Skin epidermis (tissue), 12 donors: ENCODE measurements at regions not wholly inside any gene's neighbourhood (a gene's known extent, or its start where the extent isn't known, plus 50 kb on each side); places are given as distances from the start of the nearest gene placed in this dataset.
"Not testable (repeated sequence)": the region's sequence is repeated elsewhere in the genome, so short reads cannot be mapped to it uniquely, and the experiment has no call there.

Experiments used
- H3K27ac ChIP-seq, 21 experiments: fragments of 200-600 bp; sonication (generic) in 11 of 21; one replicate each; pipeline ENCODE4 v1.5.0; 2020; ENCODE audit warnings: mild to moderate bottlenecking in 3 of 21, inconsistent platforms in 2 of 21, moderate library complexity in 2 of 21
- H3K4me3 ChIP-seq, 7 experiments: fragments of 200-600 bp; sonication (generic) in 2 of 7; one replicate each; pipeline ENCODE4 v1.5.0; 2020; ENCODE audit warnings: inconsistent platforms in 2 of 7, mild to moderate bottlenecking in 2 of 7, moderate library complexity in 1 of 7

- no peak overlapping the region for H3K4me3 ChIP-seq
- no peak overlapping the region for H3K27ac ChIP-seq
These were observed 1165.1 kb upstream of the ADGRL4 start for GRCh38 chr1:80171631-80172030.

GRCh38 chr1:80170811-80171485 is 1164.4 kb upstream of the ADGRL4 start:
- H3K27ac ChIP-seq: no peak overlapping the region

GRCh38 chr1:80164150-80164549 is 1157.6 kb upstream of the ADGRL4 start:
- no peak overlapping the region for H3K4me3 ChIP-seq
- no peak overlapping the region for H3K27ac ChIP-seq

More at GRCh38 chr1:80170811-80171485, 1164.4 kb upstream of the ADGRL4 start:
- H3K4me3 ChIP-seq: no peak overlapping the region

- no peak overlapping the region for H3K4me3 ChIP-seq
These were observed 1157.2 kb upstream of the ADGRL4 start for GRCh38 chr1:80163686-80164085.

GRCh38 chr1:80158771-80159170 is 1152.2 kb upstream of the ADGRL4 start:
- H3K27ac ChIP-seq: no peak overlapping the region
- H3K4me3 ChIP-seq: no peak overlapping the region

More at GRCh38 chr1:80163686-80164085, 1157.2 kb upstream of the ADGRL4 start:
- no peak overlapping the region for H3K27ac ChIP-seq

- Histone ChIP-seq H3K27ac (no peak overlapping the region), H3K4me3 (no peak overlapping the region)
These were observed 1151.7 kb upstream of the ADGRL4 start for GRCh38 chr1:80158266-80158665.

GRCh38 chr1:80155371-80155770 is 1148.8 kb upstream of the ADGRL4 start:
- Histone ChIP-seq H3K4me3 (no peak overlapping the region), H3K27ac (no peak overlapping the region)

- Histone ChIP-seq H3K4me3 (no peak overlapping the region), H3K27ac (no peak overlapping the region)
These were observed 1147.6 kb upstream of the ADGRL4 start for GRCh38 chr1:80154176-80154575.

GRCh38 chr1:80153762-80154161 is 1147.2 kb upstream of the ADGRL4 start:
- Histone ChIP-seq H3K4me3 (no peak overlapping the region), H3K27ac (no peak overlapping the region)

- Histone ChIP-seq H3K27ac (no peak overlapping the region), H3K4me3 (no peak overlapping the region)
These were observed 1136.8 kb upstream of the ADGRL4 start for GRCh38 chr1:80143361-80143760.

- H3K27ac ChIP-seq: peak overlapping the region in 1 of 21 experiments; percentile 22
- H3K4me3 ChIP-seq: not testable (repeated sequence)
These were observed 1131.5 kb upstream of the ADGRL4 start for GRCh38 chr1:80137946-80138602.

GRCh38 chr1:80113168-80114038 is 1106.9 kb upstream of the ADGRL4 start:
- no peak overlapping the region for H3K4me3 ChIP-seq
- H3K27ac ChIP-seq: no peak overlapping the region

- H3K4me3 ChIP-seq: no peak overlapping the region
- no peak overlapping the region for H3K27ac ChIP-seq
These were observed 1094.6 kb upstream of the ADGRL4 start for GRCh38 chr1:80101159-80101558.

GRCh38 chr1:80099713-80100112 is 1093.2 kb upstream of the ADGRL4 start:
- Histone ChIP-seq H3K4me3 (no peak overlapping the region), H3K27ac (no peak overlapping the region)

- H3K27ac ChIP-seq: no peak overlapping the region
- no peak overlapping the region for H3K4me3 ChIP-seq
These were observed 1078.5 kb upstream of the ADGRL4 start for GRCh38 chr1:80085067-80085466.

- Histone ChIP-seq H3K27ac (no peak overlapping the region), H3K4me3 (no peak overlapping the region)
These were observed 1077.4 kb upstream of the ADGRL4 start for GRCh38 chr1:80083892-80084291.

GRCh38 chr1:80076469-80076868 is 1069.9 kb upstream of the ADGRL4 start:
- H3K27ac ChIP-seq: no peak overlapping the region
- no peak overlapping the region for H3K4me3 ChIP-seq

GRCh38 chr1:80075351-80075750 is 1068.8 kb upstream of the ADGRL4 start:
- no peak overlapping the region for H3K4me3 ChIP-seq
- no peak overlapping the region for H3K27ac ChIP-seq

- H3K4me3 ChIP-seq: no peak overlapping the region
- no peak overlapping the region for H3K27ac ChIP-seq
These were observed 1066.0 kb upstream of the ADGRL4 start for GRCh38 chr1:80072563-80072962.

GRCh38 chr1:80066060-80066459 is 1059.5 kb upstream of the ADGRL4 start:
- no peak overlapping the region for H3K27ac ChIP-seq
- H3K4me3 ChIP-seq: no peak overlapping the region

GRCh38 chr1:80064524-80064923 is 1058.0 kb upstream of the ADGRL4 start:
- Histone ChIP-seq H3K27ac (no peak overlapping the region), H3K4me3 (no peak overlapping the region)
